ENCODE measurements at regions not wholly inside any gene's neighbourhood (a gene's known extent, or its start where the extent isn't known, plus 50 kb on each side); places are given as distances from the start of the nearest gene placed in this dataset.
"Not testable (repeated sequence)": the region's sequence is repeated elsewhere in the genome, so short reads cannot be mapped to it uniquely, and the experiment has no call there.

DNA sequence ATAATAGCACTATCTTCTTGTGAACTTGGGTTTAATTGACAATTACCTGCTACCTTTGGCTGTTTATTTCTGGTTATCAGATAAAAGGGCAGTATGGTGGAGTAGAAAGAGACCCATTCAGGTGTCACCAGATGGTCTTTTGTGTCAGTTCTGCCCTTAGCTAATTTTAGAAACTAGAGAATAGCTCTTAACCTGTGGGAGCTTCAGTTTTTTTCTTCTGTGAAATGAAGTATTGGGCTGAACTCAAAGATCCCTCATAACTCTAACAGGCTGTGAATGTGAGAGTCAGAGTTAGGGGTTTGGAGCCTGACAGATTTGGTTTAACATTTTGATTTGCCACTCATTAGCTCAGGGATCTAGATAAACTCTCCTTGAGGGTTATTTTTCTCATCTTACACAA is 335.2 kb downstream of the PPP1R2C start:
- DNase-seq (ENCODE audit: low spot score) = no peak

DNA sequence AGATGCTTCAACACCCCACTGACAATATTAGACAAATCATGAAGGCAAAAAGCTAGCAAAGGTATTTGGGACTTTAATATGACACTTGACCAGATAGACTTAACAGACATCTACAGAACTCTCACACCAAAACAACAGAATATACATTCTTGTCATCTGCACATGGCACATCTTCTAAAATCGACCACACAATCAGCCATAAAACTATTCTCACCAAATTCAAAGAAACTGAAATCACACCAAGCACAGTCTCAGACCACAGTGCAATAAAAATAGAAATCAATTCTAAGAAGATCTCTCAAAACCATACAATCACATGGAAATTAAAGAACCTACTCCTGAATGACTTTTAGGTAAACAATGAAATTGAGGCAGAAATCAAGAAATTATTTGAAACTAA is 340.8 kb downstream of the PPP1R2C start:
- DNase-seq (ENCODE audit: low spot score) = no peak

DNA sequence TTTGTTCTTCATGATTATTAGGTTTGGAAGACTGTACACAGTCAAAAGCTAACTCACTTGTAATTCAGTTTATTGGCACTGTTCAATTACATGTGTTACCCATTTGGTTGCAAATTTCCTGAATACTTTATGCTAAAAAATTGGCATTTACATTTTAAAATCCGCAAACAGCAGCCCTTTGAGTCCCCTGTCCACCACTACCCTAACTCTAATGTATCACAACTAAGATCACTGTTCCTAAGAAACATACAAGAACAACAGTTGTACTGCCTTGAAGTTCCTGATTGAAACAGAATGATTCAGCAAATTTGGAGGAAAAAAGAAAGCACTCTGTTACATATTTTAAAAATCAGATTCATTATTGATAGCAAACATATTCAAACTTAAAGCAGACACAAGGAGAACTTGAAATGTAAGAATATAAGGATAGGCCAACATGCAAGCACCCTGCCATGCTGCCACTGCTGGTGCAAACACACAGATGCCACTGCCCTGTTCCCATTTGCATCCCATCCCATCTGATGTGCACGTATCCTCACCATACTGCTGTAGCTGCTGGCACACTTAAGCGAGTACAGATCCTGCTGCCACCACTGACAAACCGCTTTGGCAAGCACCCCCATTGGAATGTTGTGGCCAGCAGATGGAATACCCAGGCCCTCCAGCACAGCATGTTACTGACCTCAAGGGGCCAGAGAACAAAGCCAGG is 343.4 kb downstream of the PPP1R2C start:
- no peak for DNase-seq (ENCODE audit: low spot score)

DNA sequence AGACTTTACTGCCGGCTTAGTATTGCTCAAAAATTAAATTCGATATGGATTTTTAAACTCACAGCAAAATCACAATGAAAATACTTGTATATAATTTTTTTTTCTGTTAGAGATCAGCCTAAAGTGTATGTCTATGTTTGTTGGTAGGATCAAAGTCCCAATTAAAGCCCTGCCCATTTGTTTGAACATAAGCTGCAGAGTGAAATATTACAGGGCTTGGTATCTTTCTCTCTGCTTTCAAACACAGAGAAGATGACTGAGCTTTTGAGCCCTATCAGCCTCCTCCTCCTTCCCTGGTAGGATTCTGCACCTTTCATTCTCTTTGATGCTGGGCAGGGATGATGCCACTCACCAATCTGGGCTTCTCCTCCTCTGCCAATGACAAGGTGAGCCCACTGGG is 345.4 kb downstream of the PPP1R2C start:
- no peak for DNase-seq (ENCODE audit: low spot score)

DNA sequence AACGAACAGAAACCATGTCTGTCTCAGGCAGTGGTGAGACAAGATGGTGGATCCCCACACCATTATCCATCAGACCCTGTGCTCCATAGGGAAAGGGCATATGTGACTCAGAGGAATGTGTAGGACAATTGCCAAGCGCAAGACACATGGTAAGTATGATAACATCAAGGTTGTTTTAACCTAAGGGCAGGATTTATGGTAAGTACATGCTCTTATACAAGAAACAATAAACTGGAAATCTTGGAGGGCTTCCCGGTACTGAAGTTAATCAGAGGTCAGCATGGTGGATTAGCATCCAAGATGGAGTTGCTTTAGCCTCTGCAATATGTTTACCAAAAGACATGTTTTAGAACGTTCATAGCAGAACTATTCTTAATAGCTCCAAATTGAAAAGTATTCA is 355.0 kb downstream of the PPP1R2C start:
- DNase-seq (ENCODE audit: low spot score) = no peak

DNA sequence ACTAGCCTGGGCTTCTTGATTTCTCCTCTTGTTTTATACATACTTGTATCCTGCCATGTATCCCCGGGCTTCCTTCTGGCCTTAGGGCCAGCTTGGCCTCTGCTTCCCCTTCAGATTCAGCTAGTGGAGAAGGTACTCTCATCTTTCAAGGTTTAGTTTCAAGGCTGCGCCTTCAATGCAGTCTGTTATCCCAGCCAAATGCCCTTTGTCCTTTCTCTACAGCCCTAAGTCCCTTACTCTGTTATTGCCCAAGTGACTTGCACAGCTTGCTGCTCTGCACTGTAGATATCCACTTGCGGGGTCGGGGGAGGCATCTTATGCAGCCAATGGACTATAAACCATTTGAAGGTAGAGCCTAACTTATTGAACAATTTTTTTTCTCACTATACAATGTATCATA is 357.5 kb downstream of the PPP1R2C start:
- DNase-seq (ENCODE audit: low spot score) = no peak

DNA sequence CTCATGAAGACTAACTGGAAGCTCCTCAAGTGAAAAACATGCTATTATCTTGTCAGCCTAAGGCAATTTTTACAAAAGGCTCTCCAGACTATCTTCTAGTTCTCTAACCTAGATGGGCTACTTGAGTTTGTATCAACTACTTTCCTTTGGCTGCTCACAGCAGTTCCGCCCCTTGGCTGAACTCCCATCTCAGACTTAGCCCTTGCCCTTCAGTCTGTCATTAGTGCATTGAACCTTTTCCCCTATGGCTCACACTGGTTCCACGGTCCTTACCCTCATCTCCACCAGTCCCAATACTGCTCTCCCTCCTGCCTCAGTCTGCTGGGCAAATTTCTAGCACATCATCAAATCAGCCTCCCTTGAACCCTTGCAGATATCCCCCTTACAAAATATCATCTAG is 362.3 kb downstream of the PPP1R2C start:
- DNase-seq (ENCODE audit: low spot score) = no peak

DNA sequence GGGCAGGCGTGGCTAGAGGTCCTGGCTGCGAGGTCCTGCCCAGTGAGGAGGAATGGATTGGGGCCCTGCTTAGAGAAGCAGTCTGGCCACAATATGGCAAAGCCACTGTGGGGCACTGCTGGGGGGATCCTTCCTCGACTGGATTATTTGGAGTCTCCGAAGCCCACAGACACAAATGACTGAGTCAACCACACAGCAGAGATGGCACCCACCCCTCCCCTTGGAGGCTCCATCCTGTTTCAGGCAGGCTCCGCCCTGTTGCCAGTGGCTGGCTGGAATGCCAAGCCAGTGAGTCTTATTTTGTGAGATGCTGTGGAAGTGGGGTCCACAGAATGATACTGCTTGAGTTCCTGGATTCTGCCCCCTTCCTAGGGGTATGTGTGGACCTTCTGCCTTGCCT is 363.9 kb downstream of the PPP1R2C start:
- no peak for DNase-seq (ENCODE audit: low spot score)

DNA sequence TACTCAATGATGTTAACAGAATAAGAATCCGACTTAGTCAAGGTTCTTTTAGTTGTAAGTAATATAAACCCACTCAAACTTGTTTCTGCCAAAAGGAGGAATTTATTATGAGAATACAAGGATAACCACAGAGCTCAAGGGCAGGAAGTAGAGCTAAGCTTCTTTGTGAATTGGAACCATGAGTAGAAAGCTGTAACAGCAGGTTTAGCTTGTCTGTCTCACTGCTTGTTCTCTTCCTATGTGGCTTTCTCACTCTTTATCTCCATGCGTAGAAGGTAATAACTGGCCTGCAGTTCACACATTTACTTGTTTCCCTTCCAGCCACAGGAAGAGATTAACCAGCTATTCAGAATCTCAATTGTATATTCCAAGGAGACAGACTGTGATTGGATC is 378.3 kb downstream of the PPP1R2C start:
- DNase-seq (ENCODE audit: low spot score) = no peak

DNA sequence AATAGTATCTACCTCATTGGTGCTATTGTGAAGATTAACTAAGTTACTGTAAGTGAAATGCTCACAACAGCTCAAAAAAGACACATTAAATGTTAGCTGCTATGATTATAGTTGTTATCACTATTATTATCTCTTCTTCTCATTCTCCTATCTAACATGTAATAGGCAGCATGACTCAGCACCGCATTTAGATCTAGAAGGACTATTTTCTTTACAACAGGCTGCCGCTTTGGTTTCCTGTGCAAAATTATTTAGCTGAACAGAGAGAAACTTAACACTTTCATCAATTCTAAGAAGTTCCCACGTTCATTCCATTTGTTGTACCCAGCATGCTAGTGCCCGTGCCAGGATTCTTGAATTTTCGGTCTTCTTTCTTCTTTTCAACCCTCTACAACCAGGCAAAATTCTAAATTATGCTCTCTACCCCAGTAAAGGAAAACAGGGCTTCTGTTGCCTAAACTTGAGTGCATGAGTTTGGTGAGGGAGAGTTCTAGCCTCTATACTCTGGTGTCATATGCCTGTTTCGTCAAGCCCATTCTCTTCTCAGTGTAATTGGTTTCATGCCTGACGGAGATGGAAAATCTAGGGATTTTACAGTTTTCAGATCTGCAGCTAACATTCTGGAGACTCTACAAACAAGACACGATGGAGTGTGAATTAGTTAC is 378.9 kb downstream of the PPP1R2C start:
- no peak for DNase-seq (ENCODE audit: low spot score)

DNA sequence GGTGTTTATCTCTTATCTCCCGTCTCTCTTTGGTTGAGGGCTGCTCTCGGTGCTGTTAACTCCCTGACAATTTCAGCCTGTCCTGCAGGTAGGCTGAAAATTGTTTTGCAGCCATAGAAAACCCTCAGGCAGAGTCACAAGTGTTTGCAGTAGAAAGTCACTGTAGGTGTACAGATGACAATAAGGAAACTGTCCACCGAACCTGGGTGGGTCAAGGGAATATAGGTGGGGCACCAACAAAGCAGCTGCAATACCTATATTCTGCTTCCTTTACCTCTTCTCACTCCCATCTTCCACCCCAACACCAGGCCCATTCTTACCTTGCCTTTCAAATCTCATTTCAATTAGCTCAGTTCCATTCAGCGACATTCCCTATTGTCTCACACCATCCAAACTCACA is 381.8 kb downstream of the PPP1R2C start:
- no peak for DNase-seq (ENCODE audit: low spot score)

DNA sequence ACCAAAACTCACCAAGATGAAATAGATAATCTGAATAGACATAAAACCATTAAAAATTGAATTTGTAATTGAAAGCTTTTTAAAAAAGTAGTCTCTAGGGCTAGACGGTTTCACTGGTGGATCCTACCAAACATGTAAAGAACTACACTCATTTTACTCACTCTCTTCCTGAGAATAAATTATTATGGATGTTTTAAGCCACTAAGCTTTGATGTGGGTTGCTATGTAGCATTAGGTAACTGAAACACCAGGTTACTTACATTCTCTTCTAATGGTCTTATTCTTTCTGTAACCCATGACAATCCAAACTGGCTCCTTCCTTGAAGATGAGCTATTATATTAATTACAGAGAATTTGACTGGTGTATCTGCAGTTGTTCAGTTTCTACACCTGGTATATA is 385.1 kb downstream of the PPP1R2C start:
- DNase-seq (ENCODE audit: low spot score) = no peak

DNA sequence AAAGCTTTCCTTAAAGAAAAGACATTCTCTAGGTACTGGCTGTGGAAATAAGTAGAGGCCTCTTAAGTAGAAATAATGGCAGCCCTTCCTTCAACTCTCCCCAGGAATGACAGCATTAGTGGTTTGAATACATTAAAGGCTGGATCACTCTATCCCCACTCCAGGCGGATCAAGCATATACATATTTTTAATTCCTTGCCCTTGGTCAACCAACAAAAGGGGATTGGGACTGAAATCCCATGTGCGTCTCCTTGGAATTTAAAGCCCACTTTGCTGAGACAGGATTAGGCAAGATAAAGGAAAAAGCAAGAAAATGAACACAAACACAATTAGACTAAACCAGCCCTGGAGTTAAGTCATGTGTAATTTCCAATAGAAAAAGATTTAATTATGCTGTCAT is 391.3 kb downstream of the PPP1R2C start:
- DNase-seq (ENCODE audit: low spot score) = no peak

DNA sequence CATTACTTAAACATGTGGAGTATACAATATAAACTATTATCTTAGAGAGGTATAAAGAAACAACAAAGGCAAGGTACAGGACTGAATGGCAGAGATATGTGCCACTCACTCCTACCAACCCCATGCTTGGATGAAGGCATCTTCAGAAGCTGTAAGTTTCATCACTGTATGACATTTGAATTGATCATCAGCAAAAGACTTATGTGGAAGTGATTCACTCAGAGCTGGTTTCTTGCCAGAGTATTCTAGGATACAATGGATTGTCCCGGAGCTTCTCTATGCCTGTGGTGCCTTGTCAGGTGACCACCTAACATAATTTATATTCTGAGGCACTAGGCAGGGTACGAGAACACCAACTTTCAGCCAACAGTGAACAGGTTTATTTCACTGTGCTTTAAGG is 392.2 kb downstream of the PPP1R2C start:
- no peak for DNase-seq (ENCODE audit: low spot score)

DNA sequence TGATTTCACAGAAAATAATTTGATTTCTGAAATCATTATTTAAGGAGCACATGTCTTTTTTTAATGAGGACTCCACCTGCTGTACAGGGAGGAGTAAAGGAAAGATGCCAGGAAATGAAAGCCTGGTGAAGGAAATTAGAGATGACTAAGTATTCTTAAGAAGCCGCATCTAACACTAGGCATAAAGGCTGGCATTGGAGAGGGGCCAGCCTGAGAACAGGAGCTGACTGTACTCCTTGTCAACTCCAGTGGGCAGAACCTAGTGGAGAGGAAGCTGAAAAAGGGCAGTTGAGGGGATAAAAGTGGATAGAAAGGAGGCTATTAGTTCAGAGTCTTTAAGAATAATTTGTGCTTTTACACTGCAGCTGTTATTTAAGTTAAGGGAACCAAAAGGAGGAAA is 393.0 kb downstream of the PPP1R2C start:
- no peak for DNase-seq (ENCODE audit: low spot score)

DNA sequence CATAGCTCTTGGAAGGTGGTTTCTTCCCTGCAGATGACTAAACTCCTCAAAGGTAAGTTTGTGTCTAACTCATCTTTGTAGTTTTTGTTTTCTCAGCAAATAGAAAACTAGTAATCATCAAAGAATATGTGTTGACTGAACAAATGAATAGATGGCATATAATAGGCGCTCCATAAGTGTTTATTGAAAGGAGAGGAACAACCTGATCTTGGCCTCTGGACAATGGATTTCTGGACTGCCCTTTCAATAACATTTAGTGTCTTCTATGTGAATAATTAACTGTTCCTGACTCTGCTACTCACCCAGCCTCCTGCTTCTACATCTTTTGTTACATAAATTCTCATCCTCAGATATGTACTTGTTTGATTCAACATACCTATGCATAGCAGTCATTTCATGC is 399.1 kb downstream of the PPP1R2C start:
- DNase-seq (ENCODE audit: low spot score) = no peak

DNA sequence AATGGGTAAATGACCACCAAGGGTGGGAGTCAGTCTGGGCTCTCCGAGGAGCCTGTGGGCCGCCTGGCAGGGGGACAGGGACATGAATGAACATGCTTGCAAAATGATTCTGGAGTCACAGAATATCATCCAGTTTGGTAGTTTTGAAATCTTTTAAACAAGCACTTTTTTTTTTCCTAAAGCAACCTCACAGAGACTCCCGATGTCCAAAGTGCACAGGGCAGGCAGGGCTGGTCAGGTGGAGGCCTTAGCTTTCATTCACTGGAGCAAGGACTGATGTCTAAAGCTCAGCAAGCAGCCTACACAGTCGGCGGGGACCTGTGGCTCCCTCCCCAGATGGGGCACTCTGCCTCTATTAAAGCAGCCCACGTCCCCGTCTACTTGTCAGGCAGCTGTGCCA is 402.9 kb downstream of the PPP1R2C start:
- DNase-seq (ENCODE audit: low spot score) = no peak

DNA sequence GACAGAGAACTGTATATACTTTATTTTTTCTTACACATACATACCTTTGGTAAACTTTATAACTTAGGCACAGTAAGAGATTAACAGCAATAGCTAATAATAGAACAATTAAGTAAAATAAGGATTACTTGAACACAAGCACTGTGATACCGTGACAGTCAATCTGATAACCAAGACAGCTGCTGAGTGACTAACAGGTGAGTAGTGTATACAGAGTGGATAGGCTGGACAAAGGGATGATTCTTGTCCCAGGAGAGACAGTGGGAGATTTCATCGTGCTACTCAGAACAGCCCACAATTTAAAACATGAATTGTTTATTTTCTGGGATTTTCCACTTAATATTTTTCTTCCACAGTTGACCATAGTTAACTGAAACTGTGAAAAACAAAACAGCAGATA is 411.8 kb downstream of the PPP1R2C start:
- no peak for DNase-seq (ENCODE audit: low spot score)

DNA sequence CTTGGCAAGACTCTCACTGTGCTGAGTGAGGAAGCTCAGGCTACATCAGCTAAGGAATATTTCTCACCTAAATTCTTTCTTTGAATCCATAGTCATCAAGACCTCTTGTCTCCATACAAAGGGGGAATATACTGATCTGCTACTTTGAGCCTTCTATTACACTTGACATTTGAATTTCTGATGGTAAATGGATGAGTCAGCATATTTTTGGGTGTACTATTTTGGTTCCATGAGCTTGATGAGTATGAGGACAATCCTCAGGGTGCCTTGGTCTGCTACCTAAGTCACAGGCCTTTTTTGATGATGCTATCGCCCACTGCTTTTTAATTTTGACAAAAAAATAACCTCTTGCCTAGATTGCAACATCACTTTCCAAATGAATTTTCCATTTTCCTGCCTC is 415.7 kb downstream of the PPP1R2C start:
- no peak for DNase-seq (ENCODE audit: low spot score)

DNA sequence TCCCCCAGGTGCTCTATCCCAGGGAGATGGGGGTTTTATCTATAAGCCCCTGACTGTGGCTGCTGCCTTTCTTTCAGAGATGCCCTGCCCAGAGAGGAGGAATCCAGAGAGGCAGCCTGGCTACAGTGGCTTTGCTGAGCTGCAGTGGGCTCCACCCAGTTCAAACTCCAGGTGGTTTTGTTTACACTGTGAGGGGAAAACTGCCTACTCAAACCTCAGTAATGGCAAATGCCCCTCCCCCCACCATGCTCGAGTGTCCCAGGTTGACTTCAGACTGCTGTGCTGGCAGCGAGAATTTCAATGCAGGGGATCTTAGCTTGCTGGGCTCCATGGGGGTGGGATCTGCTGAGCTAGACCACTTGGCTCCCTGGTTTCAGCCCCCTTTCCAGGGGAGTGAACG is 419.6 kb upstream of the CASK start:
- not testable (repeated sequence) for DNase-seq (ENCODE audit: low spot score)
